ENCODE measurements at regions not wholly inside any gene's neighbourhood (a gene's known extent, or its start where the extent isn't known, plus 50 kb on each side); places are given as distances from the start of the nearest gene placed in this dataset.

DNA sequence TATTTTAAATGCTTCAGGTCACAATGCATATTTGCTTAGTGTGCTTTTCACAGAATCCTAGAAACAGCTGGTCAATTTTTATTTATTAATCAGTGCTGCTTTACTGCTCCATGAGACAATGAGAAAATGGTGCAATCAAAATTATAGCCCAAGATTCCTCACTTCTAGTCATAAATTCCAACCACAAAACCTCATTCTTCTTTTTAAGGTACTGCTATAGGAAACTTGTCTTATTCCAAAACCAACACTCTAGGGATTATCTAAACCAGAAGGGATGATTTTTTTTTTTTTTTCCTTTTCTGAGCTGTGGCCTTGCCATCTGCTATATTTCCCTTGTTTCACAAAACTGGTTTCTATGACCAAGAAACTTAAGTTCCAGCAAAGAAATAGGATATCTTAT lies 64.0 kb upstream of the SEMA3A start:
- H3K9me3 ChIP-seq: no peaks in the 10 kb centered on the region
- intact Hi-C loops (cut with DNase I): no loop called here
- no peak for ATAC-seq

GRCh38 chr7:84256571-84256971 lies 62.0 kb upstream of the SEMA3A start:
- no peaks in the 10 kb centered on the region for H3K27me3 ChIP-seq
- no peaks in the 10 kb centered on the region for H3K9me3 ChIP-seq
- DNase-seq (no peak), ATAC-seq (no peak)
- H3K4me1 ChIP-seq: no peaks in the 10 kb centered on the region
- H3K27ac ChIP-seq: no peak overlapping the region
- no peak overlapping the region for H3K4me3 ChIP-seq
- no peak for TF ChIP-seq POLR2A (IDR thresholded peaks at IDR 0.05)
- TF ChIP-seq, protein P1, sequence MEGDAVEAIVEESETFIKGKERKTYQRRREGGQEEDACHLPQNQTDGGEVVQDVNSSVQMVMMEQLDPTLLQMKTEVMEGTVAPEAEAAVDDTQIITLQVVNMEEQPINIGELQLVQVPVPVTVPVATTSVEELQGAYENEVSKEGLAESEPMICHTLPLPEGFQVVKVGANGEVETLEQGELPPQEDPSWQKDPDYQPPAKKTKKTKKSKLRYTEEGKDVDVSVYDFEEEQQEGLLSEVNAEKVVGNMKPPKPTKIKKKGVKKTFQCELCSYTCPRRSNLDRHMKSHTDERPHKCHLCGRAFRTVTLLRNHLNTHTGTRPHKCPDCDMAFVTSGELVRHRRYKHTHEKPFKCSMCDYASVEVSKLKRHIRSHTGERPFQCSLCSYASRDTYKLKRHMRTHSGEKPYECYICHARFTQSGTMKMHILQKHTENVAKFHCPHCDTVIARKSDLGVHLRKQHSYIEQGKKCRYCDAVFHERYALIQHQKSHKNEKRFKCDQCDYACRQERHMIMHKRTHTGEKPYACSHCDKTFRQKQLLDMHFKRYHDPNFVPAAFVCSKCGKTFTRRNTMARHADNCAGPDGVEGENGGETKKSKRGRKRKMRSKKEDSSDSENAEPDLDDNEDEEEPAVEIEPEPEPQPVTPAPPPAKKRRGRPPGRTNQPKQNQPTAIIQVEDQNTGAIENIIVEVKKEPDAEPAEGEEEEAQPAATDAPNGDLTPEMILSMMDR (IDR thresholded peaks at IDR 0.05): no peak
- H3K36me3 ChIP-seq: no peaks in the 10 kb centered on the region
- WGBS (ENCODE audit: insufficient coverage, low coverage, low lambda C conversion rate, missing lambda C conversion rate): 20% methylated on average over 2 of the region's 2 CpGs
- intact Hi-C loops (cut with DNase I): no loop called here

More for the DNA sequence above, 64.0 kb upstream of the SEMA3A start:
- Histone ChIP-seq H3K4me1 (no peaks in the 10 kb centered on the region), H3K4me3 (no peak overlapping the region), H3K27ac (no peak overlapping the region), H3K27me3 (no peaks in the 10 kb centered on the region), H3K36me3 (no peaks in the 10 kb centered on the region)
- no peak for TF ChIP-seq POLR2A (IDR thresholded peaks at IDR 0.05)
- TF ChIP-seq, protein P1 (IDR thresholded peaks at IDR 0.05): no peak
- DNase-seq: no peak

DNA sequence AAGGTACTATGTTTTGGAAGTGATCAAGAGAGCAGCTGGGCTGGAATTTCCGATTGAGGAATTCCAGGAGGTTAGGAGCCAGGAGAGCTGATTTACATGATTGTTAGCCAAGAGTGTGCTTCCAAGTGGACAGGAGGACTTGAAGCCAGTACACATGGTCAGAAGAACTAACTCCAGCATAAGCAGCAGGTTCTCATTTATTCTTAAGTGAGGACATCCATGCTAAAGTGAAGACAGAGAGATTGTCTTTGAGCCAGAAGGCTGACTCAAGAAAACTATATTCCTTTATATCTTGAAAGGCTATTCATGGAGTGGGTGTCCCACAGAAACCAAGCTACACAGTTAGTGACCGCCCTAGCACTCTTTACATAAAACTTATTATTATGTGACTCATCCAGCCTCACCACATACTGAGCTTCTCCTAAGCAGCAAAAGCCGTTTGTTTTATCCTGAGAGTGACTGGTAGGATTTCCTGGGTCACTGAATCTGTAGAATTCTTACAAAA lies 56.7 kb upstream of the SEMA3A start:
- TF ChIP-seq, protein P1 (IDR thresholded peaks at IDR 0.05): no peak
- no peak for TF ChIP-seq POLR2A (IDR thresholded peaks at IDR 0.05)
- Histone ChIP-seq H3K27ac (no peak overlapping the region), H3K4me1 (no peaks in the 10 kb centered on the region), H3K27me3 (no peaks in the 10 kb centered on the region), H3K36me3 (no peaks in the 10 kb centered on the region), H3K4me3 (no peak overlapping the region), H3K9me3 (no peaks in the 10 kb centered on the region)
- ATAC-seq (no peak), DNase-seq (no peak)
- 39% methylated on average over 3 of the region's 3 CpGs for WGBS (ENCODE audit: insufficient coverage, low coverage, low lambda C conversion rate, missing lambda C conversion rate)
- intact Hi-C loops (cut with DNase I): no loop called here

- H3K27ac ChIP-seq: no peak overlapping the region
- intact Hi-C loops (cut with DNase I): no loop called here
- H3K27me3 ChIP-seq: no peaks in the 10 kb centered on the region
- DNase-seq: no peak
- no peak for ATAC-seq
- TF ChIP-seq POLR2A (IDR thresholded peaks at IDR 0.05): no peak
- TF ChIP-seq, protein P1 (IDR thresholded peaks at IDR 0.05): no peak
- no peaks in the 10 kb centered on the region for H3K36me3 ChIP-seq
- no peaks in the 10 kb centered on the region for H3K4me1 ChIP-seq
- H3K4me3 ChIP-seq: no peak overlapping the region
- H3K9me3 ChIP-seq: no peaks in the 10 kb centered on the region
Measured at GRCh38 chr7:84250452-84250851, 55.9 kb upstream of the SEMA3A start.

- Histone ChIP-seq H3K27ac (no peak overlapping the region), H3K36me3 (no peaks in the 10 kb centered on the region), H3K27me3 (no peaks in the 10 kb centered on the region), H3K4me3 (no peak overlapping the region), H3K4me1 (no peaks in the 10 kb centered on the region), H3K9me3 (no peaks in the 10 kb centered on the region)
- DNase-seq (no peak), ATAC-seq (peak in 2 of 4 donors; percentile 25 to 46)
- intact Hi-C loops (cut with DNase I): no loop called here
- 21% methylated on average over 1 of the region's 1 CpG for WGBS (ENCODE audit: insufficient coverage, low coverage, low lambda C conversion rate, missing lambda C conversion rate)
- TF ChIP-seq, protein P1 (IDR thresholded peaks at IDR 0.05): no peak
- no peak for TF ChIP-seq POLR2A (IDR thresholded peaks at IDR 0.05)
Measured at GRCh38 chr7:84249656-84250055, 55.1 kb upstream of the SEMA3A start.

Measured in right lobe of liver (tissue), 6 donors.